ENCODE measurements at regions not wholly inside any gene's neighbourhood (a gene's known extent, or its start where the extent isn't known, plus 50 kb on each side); places are given as distances from the start of the nearest gene placed in this dataset.
"Not testable (repeated sequence)": the region's sequence is repeated elsewhere in the genome, so short reads cannot be mapped to it uniquely, and the experiment has no call there.

- Histone ChIP-seq H3K4me3 (ENCODE audit: low read length) (no peak overlapping the region), H3K9me3 (ENCODE audit: control insufficient read depth, low read length) (no peaks in the 10 kb centered on the region), H3K27me3 (ENCODE audit: control insufficient read depth, insufficient read depth) (no peaks in the 10 kb centered on the region), H3K4me1 (ENCODE audit: control insufficient read depth, insufficient read depth, low read length) (peaks cover 3% of the 10 kb centered on the region), H3K27ac (ENCODE audit: low read length) (no peak overlapping the region)
- WGBS: 27% methylated on average over 7 of the region's 7 CpGs
- DNase-seq (peak in 2 of 3 donors; percentile 47 to 52), ATAC-seq (peak; percentile 71 to 91)
- intact Hi-C loops (cut with DNase I): no loop called here
These were observed 73.4 kb upstream of the EEA1 start for GRCh38 chr12:93002293-93003054.

- intact Hi-C loops (cut with DNase I): no loop called here
- H3K9me3 ChIP-seq (ENCODE audit: control insufficient read depth, low read length): no peaks in the 10 kb centered on the region
- DNase-seq (no peak), ATAC-seq (no peak)
- H3K27ac ChIP-seq (ENCODE audit: low read length): no peak overlapping the region
- no peak overlapping the region for H3K4me3 ChIP-seq (ENCODE audit: low read length)
- no peaks in the 10 kb centered on the region for H3K27me3 ChIP-seq (ENCODE audit: control insufficient read depth, insufficient read depth)
- H3K4me1 ChIP-seq (ENCODE audit: control insufficient read depth, insufficient read depth, low read length): peaks cover 3% of the 10 kb centered on the region
- WGBS: 70% methylated on average over 9 of the region's 9 CpGs
These were observed 74.6 kb upstream of the EEA1 start for GRCh38 chr12:93003531-93004239.

DNA sequence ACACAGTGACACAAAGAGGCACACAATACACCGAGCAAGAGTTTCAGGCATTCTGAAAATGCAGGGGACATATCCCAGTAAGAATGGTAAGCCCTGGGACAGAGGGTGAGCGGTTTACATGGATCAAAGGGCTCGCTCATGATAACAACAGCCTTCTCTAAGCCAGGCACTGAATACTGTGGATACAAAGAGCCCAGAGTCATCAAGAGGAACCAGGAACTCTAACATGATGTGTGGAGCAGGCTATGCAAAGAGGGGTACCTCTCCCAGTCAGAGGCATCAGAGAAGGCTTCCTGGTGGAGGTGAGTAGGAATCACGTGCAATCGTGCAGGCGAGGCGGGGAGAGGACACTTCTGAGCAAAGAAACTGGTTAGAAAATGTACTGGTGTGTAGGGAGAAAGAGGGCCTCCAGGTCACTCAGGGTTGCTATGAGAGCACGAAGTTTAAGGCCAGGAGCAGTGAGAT is 76.9 kb upstream of the EEA1 start:
- intact Hi-C loops (cut with DNase I): no loop called here
- DNase-seq (no peak), ATAC-seq (no peak)
- no peak overlapping the region for H3K27ac ChIP-seq (ENCODE audit: low read length)
- H3K9me3 ChIP-seq (ENCODE audit: control insufficient read depth, low read length): no peaks in the 10 kb centered on the region
- H3K4me1 ChIP-seq (ENCODE audit: control insufficient read depth, insufficient read depth, low read length): peaks cover 3% of the 10 kb centered on the region
- no peaks in the 10 kb centered on the region for H3K27me3 ChIP-seq (ENCODE audit: control insufficient read depth, insufficient read depth)
- H3K4me3 ChIP-seq (ENCODE audit: low read length): no peak overlapping the region
- WGBS: 92% methylated on average over 8 of the region's 8 CpGs

GRCh38 chr12:93006471-93007208 is 77.5 kb upstream of the EEA1 start:
- Histone ChIP-seq H3K27me3 (ENCODE audit: control insufficient read depth, insufficient read depth) (no peaks in the 10 kb centered on the region), H3K9me3 (ENCODE audit: control insufficient read depth, low read length) (no peaks in the 10 kb centered on the region), H3K4me3 (ENCODE audit: low read length) (no peak overlapping the region), H3K4me1 (ENCODE audit: control insufficient read depth, insufficient read depth, low read length) (peaks cover 3% of the 10 kb centered on the region), H3K27ac (ENCODE audit: low read length) (no peak overlapping the region)
- intact Hi-C loops (cut with DNase I): no loop called here
- WGBS: 71% methylated on average over 5 of the region's 5 CpGs
- ATAC-seq (no peak), DNase-seq (no peak)

DNA sequence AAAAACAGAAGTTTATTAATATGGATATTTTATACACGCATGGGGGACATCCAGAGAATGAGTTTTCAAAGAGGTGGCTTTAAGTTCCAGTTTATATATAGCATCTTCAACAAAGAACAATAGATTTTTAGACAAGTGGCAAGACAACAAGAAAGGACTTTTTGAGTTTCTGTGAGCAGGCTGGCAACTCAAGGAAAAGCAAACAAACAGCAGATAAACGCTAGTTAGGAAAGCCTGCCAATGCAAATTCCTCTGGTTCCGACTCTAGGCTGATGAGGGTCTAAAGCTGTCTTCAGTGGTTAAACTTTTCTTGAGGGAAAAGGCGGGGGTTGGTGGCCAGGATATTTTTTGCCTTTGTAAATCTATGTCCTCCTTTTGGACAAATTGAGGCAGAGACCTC is 78.4 kb upstream of the EEA1 start:
- no peaks in the 10 kb centered on the region for H3K27me3 ChIP-seq (ENCODE audit: control insufficient read depth, insufficient read depth)
- no peak overlapping the region for H3K27ac ChIP-seq (ENCODE audit: low read length)
- no peaks in the 10 kb centered on the region for H3K4me1 ChIP-seq (ENCODE audit: control insufficient read depth, insufficient read depth, low read length)
- intact Hi-C loops (cut with DNase I): no loop called here
- ATAC-seq (no peak), DNase-seq (no peak)
- WGBS: 42% methylated on average over 4 of the region's 4 CpGs
- no peaks in the 10 kb centered on the region for H3K9me3 ChIP-seq (ENCODE audit: control insufficient read depth, low read length)
- H3K4me3 ChIP-seq (ENCODE audit: low read length): no peak overlapping the region

DNA sequence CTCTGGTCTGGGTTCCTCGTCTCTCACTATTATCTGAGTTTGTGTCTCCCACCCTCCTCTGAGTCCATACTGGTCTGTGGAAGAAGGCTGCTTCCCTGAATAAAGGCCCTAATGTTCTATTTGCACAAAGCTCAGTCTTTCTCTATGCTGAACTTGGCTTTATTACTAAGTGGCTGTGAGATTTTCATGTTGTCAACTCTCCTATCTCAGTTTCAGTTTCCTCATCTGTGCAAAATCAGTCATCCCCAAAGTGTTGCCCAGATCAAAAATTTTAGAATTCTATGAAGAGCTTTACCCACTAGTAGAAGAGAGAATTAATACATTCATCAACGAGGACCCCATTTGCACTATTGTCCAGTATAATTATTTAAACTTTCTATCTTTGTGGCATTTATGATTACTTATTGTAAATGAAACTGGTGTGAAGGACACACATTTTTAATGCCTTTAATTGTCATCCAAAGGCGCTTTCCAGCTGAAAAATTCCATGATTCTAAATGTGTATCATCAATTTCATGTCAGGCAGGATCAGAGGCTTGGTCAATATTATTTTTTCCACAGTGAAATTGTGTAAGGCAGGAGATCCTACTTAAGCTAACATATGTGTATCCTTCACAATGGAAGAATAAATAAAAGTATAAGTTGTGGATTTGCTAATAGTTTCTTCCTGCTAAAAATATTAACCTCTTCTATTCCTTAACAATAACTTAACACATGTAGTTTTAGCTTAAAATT is 79.1 kb upstream of the EEA1 start:
- ATAC-seq (peak in 1 of 2 donors; percentile 44), DNase-seq (no peak)
- Histone ChIP-seq H3K9me3 (ENCODE audit: control insufficient read depth, low read length) (no peaks in the 10 kb centered on the region), H3K27me3 (ENCODE audit: control insufficient read depth, insufficient read depth) (no peaks in the 10 kb centered on the region), H3K4me3 (ENCODE audit: low read length) (no peak overlapping the region), H3K27ac (ENCODE audit: low read length) (no peak overlapping the region), H3K4me1 (ENCODE audit: control insufficient read depth, insufficient read depth, low read length) (no peaks in the 10 kb centered on the region)
- 85% methylated on average over 3 of the region's 3 CpGs for WGBS
- intact Hi-C loops (cut with DNase I): no loop called here

GRCh38 chr12:93008880-93009279 is 79.8 kb upstream of the EEA1 start:
- ATAC-seq; intact Hi-C loops (cut with DNase I); H3K27me3 ChIP-seq (ENCODE audit: control insufficient read depth, insufficient read depth); H3K9me3 ChIP-seq (ENCODE audit: control insufficient read depth, low read length); H3K4me3 ChIP-seq (ENCODE audit: low read length); DNase-seq; H3K4me1 ChIP-seq (ENCODE audit: control insufficient read depth, insufficient read depth, low read length); H3K27ac ChIP-seq (ENCODE audit: low read length): not testable (repeated sequence)
- 89% methylated on average over 7 of the region's 7 CpGs for WGBS

- H3K4me3 ChIP-seq (ENCODE audit: low read length): no peak overlapping the region
- no peaks in the 10 kb centered on the region for H3K27me3 ChIP-seq (ENCODE audit: control insufficient read depth, insufficient read depth)
- WGBS: 93% methylated on average over 3 of the region's 3 CpGs
- H3K27ac ChIP-seq (ENCODE audit: low read length): no peak overlapping the region
- ATAC-seq: no peak
- H3K9me3 ChIP-seq (ENCODE audit: control insufficient read depth, low read length): no peaks in the 10 kb centered on the region
- no peak for DNase-seq
- intact Hi-C loops (cut with DNase I): no loop called here
- H3K4me1 ChIP-seq (ENCODE audit: control insufficient read depth, insufficient read depth, low read length): no peaks in the 10 kb centered on the region
These were observed 80.4 kb upstream of the EEA1 start for GRCh38 chr12:93009533-93009932.

- ATAC-seq: peak in 1 of 2 donors; percentile 43
- DNase-seq: no peak
- 44% methylated on average over 2 of the region's 2 CpGs for WGBS
- intact Hi-C loops (cut with DNase I): no loop called here
- Histone ChIP-seq H3K27me3 (ENCODE audit: control insufficient read depth, insufficient read depth) (no peaks in the 10 kb centered on the region), H3K9me3 (ENCODE audit: control insufficient read depth, low read length) (no peaks in the 10 kb centered on the region), H3K4me1 (ENCODE audit: control insufficient read depth, insufficient read depth, low read length) (no peaks in the 10 kb centered on the region), H3K4me3 (ENCODE audit: low read length) (no peak overlapping the region), H3K27ac (ENCODE audit: low read length) (no peak overlapping the region)
These were observed 81.4 kb upstream of the EEA1 start for GRCh38 chr12:93010461-93010860.

DNA sequence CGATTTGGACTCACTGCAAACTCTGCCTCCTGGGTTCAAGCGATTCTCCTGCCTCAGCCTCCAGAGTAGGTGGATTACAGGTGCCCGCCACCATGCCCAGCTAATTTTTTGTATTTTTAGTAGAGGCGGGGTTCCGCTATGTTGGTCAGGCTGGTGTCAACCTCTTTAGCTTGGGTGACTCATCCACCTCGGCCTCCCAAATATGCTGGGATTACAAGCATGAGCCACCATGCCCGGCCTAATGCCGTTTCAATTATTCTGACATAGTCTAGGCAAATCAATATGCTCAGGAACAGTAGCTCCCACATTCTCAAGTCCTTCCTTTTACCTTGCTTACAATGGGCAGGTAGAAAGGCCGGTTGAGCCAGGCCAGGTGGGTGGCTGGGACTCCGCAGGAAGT is 82.0 kb upstream of the EEA1 start:
- intact Hi-C loops (cut with DNase I): no loop called here
- Histone ChIP-seq H3K4me1 (ENCODE audit: control insufficient read depth, insufficient read depth, low read length) (no peaks in the 10 kb centered on the region), H3K27me3 (ENCODE audit: control insufficient read depth, insufficient read depth) (no peaks in the 10 kb centered on the region), H3K4me3 (ENCODE audit: low read length) (no peak overlapping the region), H3K27ac (ENCODE audit: low read length) (no peak overlapping the region), H3K9me3 (ENCODE audit: control insufficient read depth, low read length) (no peaks in the 10 kb centered on the region)
- ATAC-seq: no peak
- DNase-seq: no peak
- 97% methylated on average over 10 of the region's 10 CpGs for WGBS
